ENCODE measurements at regions not wholly inside any gene's neighbourhood (a gene's known extent, or its start where the extent isn't known, plus 50 kb on each side); places are given as distances from the start of the nearest gene placed in this dataset.

DNA sequence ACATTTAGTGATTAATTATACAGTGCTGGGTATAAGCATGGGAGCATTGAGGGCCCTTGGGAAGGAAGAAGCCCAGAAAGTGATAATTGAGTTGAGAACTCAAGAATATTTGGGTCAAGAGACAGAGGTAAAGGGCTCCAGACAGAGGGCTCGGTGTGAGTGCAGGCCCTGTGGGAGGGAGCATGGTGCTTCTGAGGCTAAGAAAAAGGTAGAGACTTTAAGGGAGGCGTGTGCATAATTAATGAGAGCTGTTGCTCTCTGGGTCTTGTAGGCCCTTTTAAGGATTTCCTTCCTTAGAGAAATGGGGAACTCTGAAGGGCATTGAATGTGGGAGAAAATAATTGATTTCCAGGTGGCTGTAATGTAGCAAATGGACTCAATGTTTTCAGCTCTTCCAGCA, 735.0 kb upstream of the POU3F3 start:
- no peak for DNase-seq (ENCODE audit: low read depth in 4 of 4, low spot score in 3 of 4)

DNA sequence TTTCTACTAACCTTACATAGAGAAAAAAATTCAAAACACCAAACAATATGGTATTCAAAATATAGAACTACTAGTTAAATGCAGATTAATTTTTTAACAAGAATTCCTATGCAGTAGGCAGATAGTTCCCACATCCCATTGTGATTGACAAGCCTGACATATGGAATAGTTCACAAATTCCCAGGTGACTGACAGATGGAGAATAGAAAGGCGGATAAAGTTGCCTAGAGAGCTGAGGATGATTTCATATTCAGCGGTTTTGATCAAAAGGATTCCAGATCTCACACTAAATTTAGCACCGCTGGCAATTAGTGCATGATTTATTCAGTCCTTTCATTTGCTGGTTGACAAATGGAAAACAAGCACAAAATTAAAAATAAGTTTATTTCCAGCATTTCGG, 733.7 kb upstream of the POU3F3 start:
- no peak for DNase-seq (ENCODE audit: low read depth in 4 of 4, low spot score in 3 of 4)

DNA sequence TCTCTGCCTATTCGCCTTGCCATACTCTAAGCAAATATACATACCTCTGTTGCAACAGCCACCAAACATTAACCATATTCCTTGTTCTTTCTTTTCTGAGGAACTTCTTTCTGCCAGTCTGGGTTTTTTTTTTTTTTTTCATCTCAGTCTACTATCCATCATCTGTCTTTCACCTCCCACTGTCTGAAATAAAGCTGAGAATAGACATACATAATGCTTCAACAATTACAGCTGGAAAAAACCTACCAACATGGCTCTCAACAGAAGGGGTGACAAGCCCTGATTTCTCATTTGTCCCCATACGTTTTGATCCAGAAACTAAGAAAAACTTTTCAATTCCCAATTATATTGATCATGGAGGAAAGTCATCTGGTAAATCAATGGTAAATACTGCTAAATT, 728.8 kb upstream of the POU3F3 start:
- no peak for DNase-seq (ENCODE audit: low read depth in 4 of 4, low spot score in 3 of 4)

DNA sequence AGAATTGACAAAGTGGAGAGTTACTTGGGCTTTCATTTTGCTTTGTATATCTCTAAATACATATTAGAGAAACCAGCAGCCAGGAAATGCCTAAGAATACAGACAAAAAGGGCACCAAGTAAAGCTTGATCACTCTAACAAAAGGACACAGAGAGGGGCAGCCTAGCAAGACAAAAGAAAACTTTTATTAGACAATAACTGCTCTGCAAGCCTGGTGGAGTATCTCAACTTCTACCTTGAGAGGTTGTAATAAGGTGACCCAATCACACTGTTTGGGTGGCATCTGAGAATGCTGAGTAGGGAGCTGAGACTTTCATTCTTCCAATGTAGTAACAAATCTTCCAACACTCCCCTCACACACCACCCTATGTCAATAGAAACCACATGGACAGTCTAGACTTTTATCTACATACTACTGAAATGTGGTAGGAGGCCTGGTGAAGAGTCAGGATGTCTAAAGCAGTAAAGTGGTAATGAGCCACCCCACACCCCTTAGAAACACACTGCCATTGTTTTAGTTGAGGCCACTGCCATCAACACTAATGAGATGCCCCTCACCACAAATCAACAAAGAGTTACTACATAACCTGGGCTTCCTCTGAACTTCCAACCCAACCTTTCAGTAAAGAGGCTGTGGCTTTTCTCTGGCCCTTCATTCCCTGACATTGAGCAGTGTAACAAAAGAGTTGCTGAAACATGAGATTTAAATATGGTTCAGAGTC, 726.7 kb upstream of the POU3F3 start:
- DNase-seq (ENCODE audit: low read depth in 4 of 4, low spot score in 3 of 4), result no peak

DNA sequence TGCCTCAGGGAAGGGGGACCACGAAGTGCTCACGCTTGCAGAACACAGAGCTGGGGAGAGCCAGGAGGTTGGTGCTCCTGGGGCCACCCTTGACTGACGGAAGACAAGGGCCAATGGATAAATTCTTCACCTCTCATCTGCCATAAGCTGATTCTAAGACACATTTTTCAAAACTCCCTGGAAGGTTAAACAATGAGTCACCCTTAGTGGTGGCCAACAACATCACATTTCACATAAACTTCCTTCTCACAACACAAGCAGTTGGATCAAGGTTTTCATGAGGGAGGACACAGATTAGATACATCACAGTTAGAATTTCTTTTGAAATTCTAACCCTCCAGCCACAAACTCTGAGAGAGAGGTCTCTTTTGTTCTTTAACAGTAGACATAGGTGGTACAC, 713.6 kb upstream of the POU3F3 start:
- no peak for DNase-seq (ENCODE audit: low read depth in 4 of 4, low spot score in 3 of 4)

DNA sequence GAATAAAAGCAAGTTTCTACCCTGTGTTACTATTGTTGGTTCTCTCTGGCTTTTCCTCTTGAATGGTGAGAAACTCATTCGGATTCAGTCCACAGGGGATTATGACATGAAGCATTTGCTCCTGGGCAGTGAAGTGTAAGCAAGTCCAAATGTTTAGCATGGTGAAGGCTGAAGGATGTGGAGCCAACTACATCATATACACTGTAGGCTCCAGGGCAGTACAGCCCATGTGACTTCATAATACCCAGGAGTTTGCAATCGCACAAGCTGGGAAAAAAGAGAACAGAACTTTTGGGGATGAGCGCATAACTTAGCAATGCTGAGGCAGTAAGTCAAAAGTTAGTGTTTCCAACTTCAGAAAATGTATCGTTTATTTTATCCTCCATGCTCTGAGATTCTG, 695.7 kb upstream of the POU3F3 start:
- DNase-seq (ENCODE audit: low read depth in 4 of 4, low spot score in 3 of 4), result no peak

DNA sequence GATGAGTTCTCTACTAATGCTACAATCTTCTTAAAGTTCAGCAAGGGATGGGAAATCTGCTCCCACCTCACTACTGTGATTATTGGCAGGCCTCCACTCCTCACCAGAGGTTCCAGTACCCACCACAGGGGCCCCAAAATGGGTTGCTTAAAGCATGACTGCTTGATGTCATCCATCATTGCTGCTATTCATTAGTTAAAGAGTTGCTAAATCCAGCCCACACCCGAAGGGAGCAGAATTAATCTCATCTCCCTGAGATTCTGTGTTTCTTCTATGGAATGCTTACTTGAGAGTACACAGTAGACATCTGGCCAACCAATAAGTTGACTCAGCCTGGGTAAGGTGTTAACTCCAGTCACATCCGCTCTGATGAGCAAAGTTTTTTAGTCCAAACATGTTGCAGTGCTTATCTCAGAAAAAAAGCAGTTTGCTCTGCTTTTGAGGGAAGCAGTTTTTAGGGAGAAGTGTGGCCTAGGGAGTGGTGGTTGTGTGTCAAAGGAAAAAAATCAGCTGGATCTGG, 690.2 kb upstream of the POU3F3 start:
- DNase-seq (ENCODE audit: low read depth in 4 of 4, low spot score in 3 of 4), result no peak

DNA sequence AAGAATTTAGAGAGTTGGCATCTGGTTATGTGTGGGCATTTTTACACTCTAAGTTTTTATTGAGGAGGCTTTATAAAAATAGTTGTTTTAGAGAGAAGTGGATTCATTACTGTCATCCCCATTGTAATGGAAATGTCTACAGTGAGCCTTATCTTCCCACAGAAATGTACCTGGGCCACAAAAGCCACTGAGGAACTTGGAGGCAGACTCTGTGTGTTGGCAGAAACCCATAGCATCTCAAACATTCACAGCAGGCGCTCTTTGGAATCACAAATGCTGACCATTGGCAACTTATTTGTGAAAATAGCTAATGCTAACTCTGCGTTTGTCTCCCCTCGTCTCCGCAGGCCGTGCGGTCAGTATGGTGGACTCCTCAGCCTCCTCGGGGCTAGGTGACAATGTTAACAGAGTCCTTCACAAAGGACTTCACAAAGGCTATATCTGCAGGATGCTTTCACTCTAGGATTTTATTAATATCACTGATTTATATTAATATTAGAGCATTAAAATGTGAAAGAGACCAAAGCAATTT, 689.1 kb upstream of the POU3F3 start:
- DNase-seq (ENCODE audit: low read depth in 4 of 4, low spot score in 3 of 4), result no peak

DNA sequence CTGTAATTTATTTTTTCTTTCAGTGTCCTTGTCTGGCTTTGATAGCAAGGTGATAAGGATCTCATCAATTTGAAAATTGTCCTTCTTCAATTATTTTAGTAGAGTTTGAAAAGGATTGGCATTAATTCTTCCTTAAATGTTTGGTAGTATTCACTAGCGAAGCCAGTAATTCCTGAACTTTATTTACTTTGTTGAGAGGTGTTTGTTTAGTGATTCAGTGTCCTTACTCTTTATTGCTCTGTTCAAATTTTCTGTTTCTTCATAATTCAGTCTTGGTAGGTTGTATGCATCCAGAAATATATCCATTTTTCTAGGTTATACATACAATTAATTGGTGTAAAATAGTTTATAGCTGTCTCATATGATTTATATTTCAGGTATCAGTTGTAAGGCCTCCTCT, 676.7 kb upstream of the POU3F3 start:
- no peak for DNase-seq (ENCODE audit: low read depth in 4 of 4, low spot score in 3 of 4)

DNA sequence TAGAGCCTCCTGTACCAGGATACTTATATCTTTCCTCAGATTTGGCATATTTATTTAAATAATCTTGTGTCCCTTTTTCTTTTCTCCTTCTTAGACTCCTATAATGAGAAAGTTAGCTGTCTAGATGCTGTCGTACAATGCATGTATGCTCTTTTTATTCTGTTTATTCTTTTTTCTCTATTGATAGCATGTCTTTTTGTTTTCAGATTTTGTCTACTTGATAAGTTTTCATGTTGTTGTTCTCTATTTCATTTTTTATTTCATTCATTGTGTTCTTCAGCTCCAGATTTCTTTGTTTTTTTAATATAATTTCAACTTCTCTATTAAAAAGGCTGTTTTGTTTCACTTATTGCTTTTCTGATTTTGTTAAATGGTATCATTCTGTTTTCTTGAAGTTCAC, 674.3 kb upstream of the POU3F3 start:
- no peak for DNase-seq (ENCODE audit: low read depth in 4 of 4, low spot score in 3 of 4)

DNA sequence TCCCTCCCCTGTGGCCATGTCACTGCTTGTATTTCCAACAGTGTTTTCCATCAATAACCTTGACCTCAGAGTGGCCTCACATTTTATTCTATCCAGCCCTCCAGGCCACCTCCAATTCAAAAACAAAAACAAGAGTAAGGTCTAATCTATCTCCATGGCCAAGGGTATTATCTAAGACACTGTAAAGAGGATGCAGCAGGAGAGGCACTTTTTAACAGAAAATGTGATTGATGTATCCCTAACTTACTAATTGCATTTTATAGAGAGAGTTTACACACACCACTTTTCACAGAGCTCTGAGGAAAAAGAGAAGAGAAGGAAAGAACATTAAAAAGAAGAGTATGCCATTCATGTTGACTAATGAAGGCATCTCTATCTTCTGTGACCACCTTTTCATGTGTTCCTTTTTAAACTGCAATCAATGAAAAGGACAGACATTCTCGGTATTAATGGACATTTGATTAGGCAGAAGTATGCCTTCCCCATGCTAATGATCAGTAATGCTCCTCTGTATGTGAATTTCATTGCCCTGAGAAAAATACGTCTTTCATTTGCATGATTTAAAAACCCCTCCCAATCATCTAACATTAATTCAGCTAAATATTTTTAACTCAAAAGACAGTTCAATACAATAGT, 653.3 kb upstream of the POU3F3 start:
- no peak for DNase-seq (ENCODE audit: low read depth in 4 of 4, low spot score in 3 of 4)

DNA sequence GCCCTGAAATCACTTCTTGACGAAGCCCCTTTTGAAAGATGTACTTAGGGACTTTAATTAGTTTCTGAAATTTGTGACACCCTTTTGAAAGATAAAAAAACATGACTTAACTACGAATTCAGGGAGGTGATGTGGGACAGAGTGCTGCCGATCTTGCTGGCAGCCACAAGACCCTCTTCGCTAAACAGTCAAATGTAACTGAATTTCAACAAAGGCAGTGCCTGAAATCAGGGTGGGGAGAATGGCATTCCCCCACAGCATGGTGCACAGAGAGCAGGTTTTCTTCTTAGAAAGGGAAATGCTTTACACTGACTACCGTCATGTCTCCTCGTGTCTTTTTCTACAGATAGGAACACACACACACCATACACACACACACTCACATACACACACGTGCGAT, 640.2 kb upstream of the POU3F3 start:
- DNase-seq (ENCODE audit: low read depth in 4 of 4, low spot score in 3 of 4), result no peak

DNA sequence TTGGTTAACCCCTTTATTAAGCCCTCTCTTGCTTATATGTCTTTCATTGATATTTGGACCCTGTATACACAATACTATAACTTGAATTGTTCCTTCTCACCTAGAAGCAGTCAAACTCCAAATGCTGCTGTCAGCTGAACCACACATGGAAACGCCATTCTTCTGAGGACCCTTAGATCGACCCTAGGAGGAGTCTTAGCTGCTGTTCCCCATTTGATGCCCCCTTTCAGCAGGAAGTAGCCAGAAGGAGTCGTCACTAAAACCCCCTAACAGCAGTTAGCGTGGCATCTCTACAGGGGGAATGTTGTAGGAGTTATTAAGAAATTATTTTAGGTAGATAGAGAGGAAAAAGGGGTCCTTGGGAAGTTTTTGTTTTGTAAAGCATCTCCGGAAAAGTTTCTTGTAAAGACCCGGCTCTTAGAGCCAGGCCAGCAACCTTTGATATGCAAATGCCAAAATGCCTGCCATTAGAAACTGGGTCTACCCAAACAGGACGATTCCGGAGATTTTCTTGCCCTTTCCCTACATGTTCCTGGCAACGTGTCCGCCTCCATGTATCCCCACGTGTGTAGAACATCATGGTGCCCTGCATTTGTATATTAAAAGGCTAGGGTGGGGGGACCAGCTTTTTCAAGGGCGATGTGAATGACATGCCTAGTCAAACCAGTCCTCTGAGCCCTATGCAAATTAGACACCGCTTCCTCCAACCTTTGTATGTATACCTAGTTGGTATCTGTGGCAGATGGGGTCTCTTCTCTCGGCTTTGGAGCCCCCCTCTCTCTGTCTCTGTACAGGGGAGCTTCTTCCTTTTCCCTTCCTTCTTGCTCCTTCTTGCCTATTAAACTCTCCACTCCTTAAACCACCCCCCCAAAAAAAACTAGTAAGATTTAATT, 638.4 kb upstream of the POU3F3 start:
- no peak for DNase-seq (ENCODE audit: low read depth in 4 of 4, low spot score in 3 of 4)

DNA sequence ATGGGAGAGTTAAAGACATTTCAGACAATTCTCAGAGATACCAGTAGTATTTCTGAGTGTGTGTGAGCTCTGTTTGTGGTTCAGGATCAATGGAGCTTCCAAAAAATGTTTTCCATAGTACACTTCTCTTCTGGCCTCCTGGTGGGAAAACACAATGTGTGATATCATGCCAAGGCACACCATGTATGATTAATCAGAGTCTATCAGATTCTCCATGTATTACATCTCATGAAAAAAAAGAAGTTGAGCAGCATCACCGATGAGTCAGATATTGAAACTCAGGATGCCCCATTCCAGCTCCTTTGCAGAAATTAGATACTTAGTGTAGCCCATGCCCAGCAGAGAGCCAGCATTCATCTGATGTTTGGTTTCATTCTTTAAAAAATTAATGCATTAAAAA, 620.3 kb upstream of the POU3F3 start:
- DNase-seq (ENCODE audit: low read depth in 4 of 4, low spot score in 3 of 4), result no peak

DNA sequence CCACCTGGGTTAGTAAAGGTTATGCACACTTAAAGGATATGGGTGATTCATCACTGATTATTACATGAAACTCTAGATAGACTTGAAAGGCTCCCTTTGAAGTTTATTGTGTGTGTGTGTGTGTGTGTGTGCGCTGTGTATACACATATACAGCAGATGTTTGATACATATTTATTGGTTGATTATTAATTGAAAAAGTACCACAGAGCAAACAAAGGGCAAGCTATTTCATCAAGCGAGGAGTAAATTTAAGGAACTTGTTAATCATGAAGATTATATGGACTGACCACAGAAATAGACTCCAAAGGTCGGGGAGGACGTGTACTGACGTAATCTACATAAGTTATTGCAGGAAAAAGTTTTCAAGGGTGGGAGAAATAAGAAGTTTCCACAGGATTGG, 617.4 kb upstream of the POU3F3 start:
- DNase-seq (ENCODE audit: low read depth in 4 of 4, low spot score in 3 of 4), result no peak

DNA sequence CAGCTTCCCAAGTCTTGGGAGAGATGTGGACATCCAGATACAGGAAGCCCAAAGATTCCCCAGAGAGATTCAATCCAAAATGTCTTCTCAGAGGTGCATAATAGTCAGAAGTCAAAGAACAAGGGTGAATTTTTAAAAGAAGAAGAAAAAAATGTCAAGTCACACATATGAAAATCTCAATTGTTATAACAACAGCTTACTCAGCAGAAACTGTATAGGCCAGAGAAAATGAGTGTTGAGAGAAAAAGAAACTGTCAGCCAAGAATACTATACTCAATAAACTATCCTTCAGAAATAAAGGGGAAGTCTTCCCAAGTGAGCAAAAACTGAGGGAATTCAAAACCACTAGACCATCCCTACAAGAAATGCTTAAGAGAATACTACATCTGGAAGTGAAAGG, 612.9 kb upstream of the POU3F3 start:
- DNase-seq (ENCODE audit: low read depth in 4 of 4, low spot score in 3 of 4), result no peak

DNA sequence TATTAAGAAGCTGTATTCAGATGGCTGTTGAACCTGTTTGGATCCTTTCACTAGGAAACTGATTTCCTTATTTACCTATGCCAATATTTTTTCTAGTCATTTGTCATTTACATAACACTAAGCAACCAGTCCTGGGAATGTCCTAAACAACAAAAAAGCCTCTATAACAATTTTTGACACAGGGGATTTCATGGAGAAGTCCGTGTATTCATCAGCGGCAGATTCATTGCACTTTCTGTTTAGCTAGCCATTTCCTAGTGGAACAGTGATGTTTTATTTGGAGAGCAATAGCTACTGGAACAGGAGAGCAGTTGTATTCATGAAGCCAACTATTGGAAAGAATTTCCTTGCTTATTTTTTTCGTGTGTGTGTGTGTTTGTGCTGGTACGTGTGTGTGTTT, 604.3 kb upstream of the POU3F3 start:
- DNase-seq (ENCODE audit: low read depth in 4 of 4, low spot score in 3 of 4), result no peak

DNA sequence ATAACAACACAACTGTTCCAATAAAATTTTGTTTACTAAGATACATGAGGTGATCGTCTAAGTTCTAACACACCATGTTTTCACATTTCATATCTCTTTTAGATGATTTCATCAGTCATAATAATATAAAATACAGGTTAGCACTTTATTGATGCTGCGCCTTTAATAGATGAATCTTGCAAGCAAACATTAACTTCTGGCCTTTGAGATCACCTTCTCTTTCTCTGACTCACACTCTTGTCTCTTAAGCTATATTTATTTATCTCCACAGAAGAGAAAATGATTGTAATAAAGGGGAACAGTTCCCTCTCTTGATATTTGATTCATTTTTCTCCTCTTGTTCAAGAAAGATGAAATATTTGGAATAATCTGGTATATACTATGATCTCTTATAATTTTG, 603.3 kb upstream of the POU3F3 start:
- DNase-seq (ENCODE audit: low read depth in 4 of 4, low spot score in 3 of 4), result no peak

DNA sequence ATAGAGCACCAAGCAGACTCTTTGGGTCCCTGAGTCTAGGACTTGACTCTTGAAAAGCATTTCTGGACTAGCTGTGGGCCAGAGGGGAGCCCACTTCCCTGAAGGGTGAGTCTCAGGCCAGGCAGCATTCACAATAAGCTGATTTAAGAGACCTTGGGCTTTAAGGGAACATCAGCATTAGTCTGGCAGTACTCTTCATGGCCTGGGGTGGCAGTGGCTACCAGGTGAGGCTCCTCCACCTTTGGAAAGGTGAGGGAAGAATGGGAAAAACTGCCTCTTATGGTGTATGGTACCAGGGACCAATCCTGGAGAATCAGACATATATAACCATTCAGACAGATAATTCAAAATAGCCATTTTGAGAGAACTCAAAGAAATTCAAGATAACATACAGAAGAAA, 599.9 kb upstream of the POU3F3 start:
- no peak for DNase-seq (ENCODE audit: low read depth in 4 of 4, low spot score in 3 of 4)

DNA sequence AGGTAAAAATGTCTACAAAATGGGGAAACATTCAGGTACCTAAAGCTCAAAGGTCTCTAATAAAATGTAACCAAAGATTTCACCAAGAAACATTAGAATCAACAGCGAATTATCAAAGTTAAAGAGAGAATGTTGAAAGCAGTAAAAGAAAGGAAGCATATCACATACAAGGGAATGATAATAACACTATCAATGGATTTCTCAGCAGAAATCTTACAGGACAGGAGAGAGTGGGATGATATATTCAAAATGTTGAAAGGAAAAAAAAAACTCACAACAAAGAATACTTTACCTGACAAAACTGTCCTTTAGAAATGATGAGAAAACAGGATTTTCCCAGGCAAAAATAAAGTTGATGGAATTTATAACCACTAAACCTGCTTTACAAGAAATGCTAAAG, 591.2 kb upstream of the POU3F3 start:
- DNase-seq (ENCODE audit: low read depth in 4 of 4, low spot score in 3 of 4), result no peak

DNA sequence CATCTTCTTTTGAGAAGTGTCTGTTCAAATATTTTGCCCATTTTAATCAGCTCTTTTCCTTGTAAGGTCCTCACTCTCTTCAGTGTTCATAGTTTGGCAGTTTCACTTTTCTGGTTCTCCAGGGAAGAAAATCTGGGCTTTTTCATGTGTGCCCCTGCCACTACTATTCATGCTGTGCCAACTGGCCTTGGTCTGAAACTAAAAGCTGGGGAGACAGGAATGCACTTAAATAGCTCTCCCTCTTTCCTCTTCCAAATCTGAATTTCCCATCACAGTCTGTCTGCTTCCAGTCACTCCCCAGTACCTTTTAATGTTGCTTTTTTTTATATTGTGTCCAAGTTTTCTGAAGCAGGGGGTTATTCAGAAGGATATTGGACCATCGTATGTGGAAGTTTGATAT, 574.3 kb upstream of the POU3F3 start:
- DNase-seq (ENCODE audit: low read depth in 4 of 4, low spot score in 3 of 4), result no peak
